ENCODE measurements at regions not wholly inside any gene's neighbourhood (a gene's known extent, or its start where the extent isn't known, plus 50 kb on each side); places are given as distances from the start of the nearest gene placed in this dataset.
"Not testable (repeated sequence)": the region's sequence is repeated elsewhere in the genome, so short reads cannot be mapped to it uniquely, and the experiment has no call there.

GRCh38 chr15:44824277-44825145 lies 88.2 kb downstream of the TRIM69 start:
- not testable (repeated sequence) for TF ChIP-seq CTCF, POLR2A (IDR thresholded peaks at IDR 0.05)

All from uterus (tissue), 2 donors.